ENCODE measurements at regions not wholly inside any gene's neighbourhood (a gene's known extent, or its start where the extent isn't known, plus 50 kb on each side); places are given as distances from the start of the nearest gene placed in this dataset.

DNA sequence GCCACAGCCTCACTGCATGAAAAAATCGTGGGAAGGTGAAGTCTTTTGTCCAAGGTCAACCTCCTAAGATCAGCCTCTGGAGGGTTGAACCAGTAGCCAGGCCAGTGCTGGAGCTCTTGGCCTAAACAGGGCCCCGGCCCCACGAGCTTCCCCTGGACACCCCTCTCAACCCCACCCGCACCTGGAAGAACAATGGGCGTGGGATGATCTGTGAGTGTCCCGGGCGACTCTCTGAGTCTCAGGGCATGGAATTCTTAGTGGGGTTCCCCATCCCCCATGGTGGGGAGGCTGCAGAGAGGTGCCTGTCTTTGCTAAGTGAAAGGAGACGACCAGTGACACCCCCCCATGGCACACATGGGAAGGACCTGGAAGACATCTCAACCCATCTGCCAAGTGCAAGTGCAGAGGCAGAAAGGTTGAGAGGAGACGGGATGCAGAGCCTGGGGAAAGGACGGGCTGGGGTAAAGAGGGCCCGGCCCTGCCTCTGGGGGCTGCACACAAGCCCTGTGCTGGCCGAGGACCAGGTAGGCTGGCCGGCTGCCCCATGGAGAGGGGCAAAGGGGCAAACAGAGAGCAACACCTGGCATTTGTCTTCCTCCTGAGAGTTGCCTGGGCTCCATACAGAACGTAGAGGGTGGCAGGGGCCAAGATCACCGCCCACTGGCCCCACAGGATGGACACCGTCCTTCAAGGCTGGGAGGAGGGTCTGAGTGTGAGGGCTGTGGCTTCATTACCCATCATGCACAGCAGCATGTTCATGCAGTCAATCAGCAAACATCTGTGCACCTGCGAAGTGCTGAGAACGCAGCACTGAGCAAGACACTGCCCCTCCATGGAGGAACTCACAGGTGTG lies 163.0 kb upstream of the PPP2R2D start:
- TF ChIP-seq, protein P1, sequence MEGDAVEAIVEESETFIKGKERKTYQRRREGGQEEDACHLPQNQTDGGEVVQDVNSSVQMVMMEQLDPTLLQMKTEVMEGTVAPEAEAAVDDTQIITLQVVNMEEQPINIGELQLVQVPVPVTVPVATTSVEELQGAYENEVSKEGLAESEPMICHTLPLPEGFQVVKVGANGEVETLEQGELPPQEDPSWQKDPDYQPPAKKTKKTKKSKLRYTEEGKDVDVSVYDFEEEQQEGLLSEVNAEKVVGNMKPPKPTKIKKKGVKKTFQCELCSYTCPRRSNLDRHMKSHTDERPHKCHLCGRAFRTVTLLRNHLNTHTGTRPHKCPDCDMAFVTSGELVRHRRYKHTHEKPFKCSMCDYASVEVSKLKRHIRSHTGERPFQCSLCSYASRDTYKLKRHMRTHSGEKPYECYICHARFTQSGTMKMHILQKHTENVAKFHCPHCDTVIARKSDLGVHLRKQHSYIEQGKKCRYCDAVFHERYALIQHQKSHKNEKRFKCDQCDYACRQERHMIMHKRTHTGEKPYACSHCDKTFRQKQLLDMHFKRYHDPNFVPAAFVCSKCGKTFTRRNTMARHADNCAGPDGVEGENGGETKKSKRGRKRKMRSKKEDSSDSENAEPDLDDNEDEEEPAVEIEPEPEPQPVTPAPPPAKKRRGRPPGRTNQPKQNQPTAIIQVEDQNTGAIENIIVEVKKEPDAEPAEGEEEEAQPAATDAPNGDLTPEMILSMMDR (IDR thresholded peaks at IDR 0.05), result no peak

DNA sequence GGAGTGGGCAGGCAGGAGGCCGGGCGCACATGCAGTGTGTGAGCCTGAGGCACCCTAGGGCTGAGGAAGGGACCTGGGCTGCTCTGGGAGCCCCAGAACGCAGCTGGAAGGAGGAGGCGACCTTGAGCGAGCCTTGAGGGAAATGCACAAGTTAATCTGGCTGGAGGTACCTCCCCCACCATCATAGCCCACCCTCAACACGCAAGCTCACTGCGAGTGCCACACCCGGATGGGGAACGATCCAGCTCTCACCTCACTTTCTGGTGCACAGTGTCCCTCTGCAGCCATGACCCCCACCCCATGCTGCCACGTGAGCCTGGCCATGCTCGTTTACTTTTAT lies 162.4 kb upstream of the PPP2R2D start:
- TF ChIP-seq, protein P1 (IDR thresholded peaks at IDR 0.05), result no peak

DNA sequence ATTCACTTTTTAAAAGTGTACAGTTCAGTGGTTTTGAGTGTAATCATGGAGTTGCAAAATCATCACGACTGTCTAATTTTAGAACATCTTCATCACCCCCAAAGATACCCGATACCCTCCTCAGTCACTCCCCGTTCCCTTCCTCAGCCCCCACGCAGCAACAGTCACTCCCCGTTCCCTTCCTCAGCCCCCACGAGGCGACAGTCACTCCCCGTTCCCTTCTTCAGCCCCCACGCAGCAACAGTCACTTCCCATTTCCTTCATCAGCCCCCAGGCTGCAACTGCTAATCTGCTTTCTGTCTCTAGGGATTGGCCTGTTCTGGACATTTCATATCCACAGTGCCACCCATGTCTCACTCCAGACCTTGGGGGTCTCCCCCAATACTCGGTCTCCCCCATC lies 161.6 kb upstream of the PPP2R2D start:
- TF ChIP-seq, protein P1 (IDR thresholded peaks at IDR 0.05), result no peak

DNA sequence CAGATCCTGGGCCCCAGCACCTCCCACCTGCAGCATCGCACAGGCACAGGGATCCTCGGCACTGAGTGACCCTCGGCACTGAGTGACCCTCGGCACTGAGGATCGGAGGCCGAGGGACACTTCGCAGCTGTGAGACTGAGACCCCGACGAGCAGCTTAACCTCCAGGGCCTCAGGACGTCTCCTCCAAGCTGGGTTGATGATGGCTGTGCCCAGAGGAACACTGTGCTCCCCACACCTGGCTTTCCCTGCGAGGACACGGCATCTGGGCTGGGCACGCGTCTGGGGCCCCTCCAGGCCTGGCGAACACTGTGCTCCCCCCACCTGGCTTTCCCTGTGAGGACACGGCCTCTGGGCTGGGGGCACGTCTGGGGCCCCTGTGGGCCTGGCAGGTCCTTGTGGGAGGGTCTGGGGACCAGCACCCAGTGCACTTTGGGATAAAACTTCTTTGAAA lies 158.3 kb upstream of the PPP2R2D start:
- TF ChIP-seq, protein P1 (IDR thresholded peaks at IDR 0.05), result no peak

DNA sequence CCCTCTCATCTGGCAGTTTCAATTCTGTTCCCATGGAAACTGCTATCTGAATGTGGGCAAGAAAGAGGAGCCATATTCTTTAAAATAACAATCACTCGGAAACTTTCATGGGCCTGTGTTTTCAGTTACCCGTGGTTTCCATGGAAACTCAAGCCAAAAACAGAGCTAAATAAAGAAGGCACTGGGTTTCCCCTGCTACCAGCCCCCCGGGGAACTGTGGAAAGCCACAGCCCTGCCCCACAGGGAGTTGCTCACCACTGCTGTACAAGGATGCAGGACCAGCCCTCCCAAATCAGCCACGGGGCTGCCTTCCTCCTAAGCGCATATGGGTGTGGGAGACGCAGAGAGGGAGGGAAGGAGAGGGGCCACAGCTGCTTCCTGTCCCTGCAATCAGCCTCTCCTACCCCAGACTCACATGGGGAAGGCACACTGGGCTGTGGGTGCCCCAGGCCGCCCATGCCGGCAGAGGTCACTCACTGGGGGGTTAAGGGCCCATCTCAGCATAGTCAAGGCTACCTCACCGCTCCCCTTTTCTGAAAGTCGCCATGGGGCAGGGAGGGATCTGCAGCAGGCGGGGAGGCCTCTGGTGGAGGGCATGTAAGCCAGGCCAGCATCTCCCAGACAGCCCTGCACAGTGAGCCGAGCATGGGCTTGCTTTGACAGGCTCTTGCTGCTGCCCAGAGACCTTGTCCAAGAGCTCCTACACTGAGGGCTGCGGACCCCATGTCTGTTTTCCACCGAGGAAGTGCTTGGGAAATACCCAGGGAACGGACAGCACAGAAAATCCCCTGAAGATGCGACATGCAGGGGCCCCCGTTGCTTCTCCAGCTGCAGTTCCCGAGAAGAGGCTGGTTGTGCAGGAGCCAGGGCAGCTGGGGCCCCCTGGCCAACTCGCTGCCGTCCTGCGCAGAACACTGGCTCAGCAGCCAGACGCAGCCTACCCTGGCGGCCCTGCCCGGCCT lies 157.3 kb upstream of the PPP2R2D start:
- TF ChIP-seq, protein P1 (IDR thresholded peaks at IDR 0.05), result no peak

DNA sequence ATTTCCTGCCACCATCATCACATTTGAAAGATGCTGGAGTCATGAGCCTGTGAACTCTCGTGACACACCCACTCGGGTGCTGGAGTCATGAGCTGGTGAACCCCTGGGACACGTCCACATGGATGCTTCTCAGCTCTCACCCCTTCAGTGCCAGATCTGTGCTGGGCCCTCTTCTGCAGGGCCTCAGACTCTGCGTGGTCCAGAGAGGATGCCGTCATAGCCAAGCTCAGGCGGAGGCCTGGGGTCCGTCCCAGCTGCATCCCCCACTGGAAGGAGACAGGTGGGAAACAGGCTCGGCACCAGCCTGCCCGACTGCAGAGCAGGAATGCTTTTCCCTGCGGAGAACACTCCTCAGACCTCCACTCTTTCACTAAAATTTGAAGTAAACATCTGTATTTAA lies 156.5 kb upstream of the PPP2R2D start:
- TF ChIP-seq, protein P1 (IDR thresholded peaks at IDR 0.05), result no peak

DNA sequence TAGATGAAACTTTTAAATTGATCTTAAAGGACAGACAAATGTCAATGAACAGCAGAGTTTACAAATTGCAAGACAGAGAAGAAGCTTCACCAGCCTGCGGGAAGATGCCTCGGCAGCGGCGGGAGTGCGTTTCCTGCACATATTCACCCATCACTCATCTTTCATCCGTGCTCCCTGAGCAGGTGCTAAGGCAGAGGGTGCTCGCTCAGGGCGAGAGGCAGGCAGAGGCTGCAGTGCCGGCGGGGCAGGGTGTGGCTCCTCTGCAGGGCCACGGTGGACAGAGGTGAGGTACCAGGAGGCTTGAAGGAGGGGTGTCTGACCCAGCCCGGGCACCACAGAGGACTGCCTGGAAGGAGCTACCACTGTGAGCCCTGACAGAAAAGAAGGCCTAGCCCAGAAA lies 155.2 kb upstream of the PPP2R2D start:
- TF ChIP-seq, protein P1 (IDR thresholded peaks at IDR 0.05), result no peak

Data from LNCAP (cell line).